ENCODE measurements at regions not wholly inside any gene's neighbourhood (a gene's known extent, or its start where the extent isn't known, plus 50 kb on each side); places are given as distances from the start of the nearest gene placed in this dataset.

DNA sequence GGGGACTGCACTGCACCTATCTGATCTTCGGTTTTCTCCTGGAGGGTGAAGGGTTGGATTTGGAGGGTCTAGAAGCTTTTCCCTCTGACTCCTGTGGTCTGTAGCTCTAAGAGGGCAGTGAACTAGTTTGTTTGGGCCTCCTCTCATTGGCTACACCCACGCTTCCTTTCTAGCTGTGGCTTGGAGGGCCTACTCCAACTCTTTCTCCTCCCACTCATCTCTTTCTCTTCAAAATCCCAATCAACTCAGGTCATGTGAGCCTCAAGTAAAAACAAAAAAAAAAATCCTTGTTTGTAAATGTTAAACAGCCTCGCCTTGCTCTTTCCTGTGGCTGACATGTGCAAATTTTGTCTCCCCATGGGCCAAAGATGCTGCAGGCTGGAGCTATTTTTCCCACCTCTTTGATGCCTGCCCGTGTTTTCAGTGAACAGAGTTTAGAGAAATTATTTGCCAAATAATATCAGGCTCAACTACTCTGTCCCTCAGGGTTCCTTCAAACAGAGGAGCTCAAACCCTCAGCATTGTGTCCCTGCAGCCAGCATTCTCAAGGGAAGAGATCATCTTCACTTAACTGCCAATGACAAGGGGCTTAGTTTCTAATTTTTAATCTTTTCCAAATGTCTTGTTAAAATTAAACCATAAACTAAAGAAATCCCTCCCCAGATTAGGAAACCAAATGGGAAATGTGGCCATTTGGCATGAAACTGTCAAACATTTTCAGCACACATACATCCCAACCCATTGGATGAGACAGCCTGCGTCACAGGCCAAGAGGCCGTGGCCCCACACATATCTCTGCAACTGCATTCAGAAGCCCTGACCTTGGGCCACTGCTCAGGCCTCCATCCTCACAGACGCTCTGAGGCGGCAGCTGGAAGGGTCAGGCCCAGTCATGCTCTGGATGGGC lies 114.8 kb upstream of the THBS1 start:
- TF ChIP-seq ZNF274 (IDR thresholded peaks at IDR 0.05; ENCODE audit: low read depth, low read length), result no peak
- no peak for TF ChIP-seq SUZ12 (IDR thresholded peaks at IDR 0.05; ENCODE audit: extremely low read depth, insufficient read depth, insufficient read length)
- TF ChIP-seq YY1 (IDR thresholded peaks at IDR 0.05; ENCODE audit: insufficient read depth, insufficient read length), result no peak
